GM18951 (cell line): ENCODE measurements at regions not wholly inside any gene's neighbourhood (a gene's known extent, or its start where the extent isn't known, plus 50 kb on each side); places are given as distances from the start of the nearest gene placed in this dataset.

Experiments used
- POLR2A ChIP-seq: IDR thresholded peaks from 4 replicates; pipeline ENCODE4 v1.6.1; 2011; ENCODE audit warnings: mild to moderate bottlenecking; ENCODE audit not compliant: insufficient read length, insufficient read depth; ENCODE audit errors: extremely low read depth
- in situ Hi-C: fragments of 300-500 bp; cut with MboI; formaldehyde crosslinking; loops from one replicate; pipeline ENCODE4 v1.12.0; 2022; ENCODE audit warnings: low sequenced_read_pairs, mixed read lengths, inconsistent platforms; ENCODE audit not compliant: unreplicated experiment

- in situ Hi-C loops: no loop called here
- TF ChIP-seq POLR2A: no peak
Observed at GRCh38 chr11:45470151-45470793, 184.1 kb upstream of the SYT13 start.

GRCh38 chr11:45468267-45468856 is 182.2 kb upstream of the SYT13 start:
- in situ Hi-C loops: no loop called here
- no peak for TF ChIP-seq POLR2A

- in situ Hi-C loops: no loop called here
- TF ChIP-seq POLR2A: no peak
Observed at GRCh38 chr11:45463541-45463940, 177.4 kb upstream of the SYT13 start.

- TF ChIP-seq POLR2A: no peak
- in situ Hi-C loops: no loop called here
Observed at GRCh38 chr11:45461514-45461913, 175.4 kb upstream of the SYT13 start.

- in situ Hi-C loops: no loop called here
- TF ChIP-seq POLR2A: no peak
Observed at GRCh38 chr11:45459491-45459890, 173.3 kb upstream of the SYT13 start.

- in situ Hi-C loops: no loop called here
- no peak for TF ChIP-seq POLR2A
Observed at GRCh38 chr11:45458269-45458668, 172.1 kb upstream of the SYT13 start.

- TF ChIP-seq POLR2A: no peak
- in situ Hi-C loops: no loop called here
Observed at GRCh38 chr11:45457649-45458048, 171.5 kb upstream of the SYT13 start.

- TF ChIP-seq POLR2A: no peak
- in situ Hi-C loops: no loop called here
Observed at GRCh38 chr11:45456686-45457085, 170.5 kb upstream of the SYT13 start.

GRCh38 chr11:45455536-45455935 is 169.4 kb upstream of the SYT13 start:
- TF ChIP-seq POLR2A: no peak
- in situ Hi-C loops: no loop called here

- in situ Hi-C loops: no loop called here
Observed at GRCh38 chr11:45454917-45455401, 168.8 kb upstream of the SYT13 start.

GRCh38 chr11:45453721-45454120 is 167.6 kb upstream of the SYT13 start:
- TF ChIP-seq POLR2A: no peak
- in situ Hi-C loops: no loop called here

More at GRCh38 chr11:45454917-45455401, 168.8 kb upstream of the SYT13 start:
- no peak for TF ChIP-seq POLR2A

- in situ Hi-C loops: no loop called here
- TF ChIP-seq POLR2A: no peak
Observed at GRCh38 chr11:45451766-45452440, 165.8 kb upstream of the SYT13 start.

- no peak for TF ChIP-seq POLR2A
- in situ Hi-C loops: no loop called here
Observed at GRCh38 chr11:45450189-45450588, 164.0 kb upstream of the SYT13 start.
